Thyroid gland (tissue), 4 donors: ENCODE measurements at regions not wholly inside any gene's neighbourhood (a gene's known extent, or its start where the extent isn't known, plus 50 kb on each side); places are given as distances from the start of the nearest gene placed in this dataset.

Experiments used
- DNase-seq, 2 donors: peaks; one replicate each; pipeline ENCODE4 v3.0.0-alpha.2; 2019
- H3K27ac ChIP-seq, 3 donors: fragments of 200-600 bp; sonication (generic); 1 replicate in 2 of 3; 2 replicates in 1 of 3; pipeline ENCODE4 v1.5.1; 2016 to 2019; ENCODE audit warnings: mild to moderate bottlenecking in 1 of 3, moderate library complexity in 1 of 3
- H3K27me3 ChIP-seq: fragments of 200-600 bp; sonication (generic); one replicate; pipeline ENCODE4 v1.5.1; 2019
- H3K36me3 ChIP-seq, 2 donors: fragments of 200-600 bp; sonication (generic); one replicate each; pipeline ENCODE4 v1.5.1; 2016 to 2019
- H3K4me1 ChIP-seq, 2 donors: fragments of 200-600 bp; sonication (generic); one replicate each; pipeline ENCODE4 v1.5.1; 2017 to 2019
- H3K4me3 ChIP-seq, 3 donors: fragments of 200-600 bp; sonication (generic); replicated peaks in 1 of 3; 1 replicate in 2 of 3; 2 replicates in 1 of 3; pipeline ENCODE4 v1.5.1; 2016; ENCODE audit warnings: mild to moderate bottlenecking in 1 of 3
- H3K9me3 ChIP-seq: fragments of 200-600 bp; sonication (generic); one replicate; pipeline ENCODE4 v1.5.1; 2017
- POLR2A ChIP-seq, 2 donors: fragments of 450-650 bp; IDR thresholded peaks; one replicate each; pipeline ENCODE4 v1.6.1; 2017; ENCODE audit warnings: antibody characterized with exemption in 2 of 2, mild to moderate bottlenecking in 2 of 2, moderate library complexity in 1 of 2
- WGBS, 2 donors: methylation state at CpG; one replicate each; pipeline ENCODE4 v1.1.5; 2017; 5-methylcytosine and 5-hydroxymethylcytosine counted together
- intact Hi-C: fragments of 100-400 bp; cut with DNase I; formaldehyde crosslinking; loops from one replicate; pipeline ENCODE4 v1.15.1; 2023
- TF ChIP-seq, protein P1 (sequence below), 6 experiments: fragments of 200-600 bp in 3 of 6; fragments of 450-650 bp in 3 of 6; sonication (generic) in 3 of 6; IDR thresholded peaks; one replicate each; pipeline ENCODE4 v1.5.1; 2016 to 2019; ENCODE audit warnings: antibody characterized with exemption in 6 of 6, mild to moderate bottlenecking in 2 of 6, inconsistent platforms in 1 of 6, moderate library complexity in 1 of 6

- H3K4me1 ChIP-seq: no peaks in the 10 kb centered on the region
- no peaks in the 10 kb centered on the region for H3K27me3 ChIP-seq
- 79 to 89% methylated on average over 3 of the region's 3 CpGs for WGBS, 2 donors
- H3K4me3 ChIP-seq: no peak overlapping the region
- H3K27ac ChIP-seq: no peak overlapping the region
- intact Hi-C loops: no loop called here
- TF ChIP-seq, protein P1, sequence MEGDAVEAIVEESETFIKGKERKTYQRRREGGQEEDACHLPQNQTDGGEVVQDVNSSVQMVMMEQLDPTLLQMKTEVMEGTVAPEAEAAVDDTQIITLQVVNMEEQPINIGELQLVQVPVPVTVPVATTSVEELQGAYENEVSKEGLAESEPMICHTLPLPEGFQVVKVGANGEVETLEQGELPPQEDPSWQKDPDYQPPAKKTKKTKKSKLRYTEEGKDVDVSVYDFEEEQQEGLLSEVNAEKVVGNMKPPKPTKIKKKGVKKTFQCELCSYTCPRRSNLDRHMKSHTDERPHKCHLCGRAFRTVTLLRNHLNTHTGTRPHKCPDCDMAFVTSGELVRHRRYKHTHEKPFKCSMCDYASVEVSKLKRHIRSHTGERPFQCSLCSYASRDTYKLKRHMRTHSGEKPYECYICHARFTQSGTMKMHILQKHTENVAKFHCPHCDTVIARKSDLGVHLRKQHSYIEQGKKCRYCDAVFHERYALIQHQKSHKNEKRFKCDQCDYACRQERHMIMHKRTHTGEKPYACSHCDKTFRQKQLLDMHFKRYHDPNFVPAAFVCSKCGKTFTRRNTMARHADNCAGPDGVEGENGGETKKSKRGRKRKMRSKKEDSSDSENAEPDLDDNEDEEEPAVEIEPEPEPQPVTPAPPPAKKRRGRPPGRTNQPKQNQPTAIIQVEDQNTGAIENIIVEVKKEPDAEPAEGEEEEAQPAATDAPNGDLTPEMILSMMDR (IDR thresholded peaks at IDR 0.05): no peak
- TF ChIP-seq POLR2A (IDR thresholded peaks at IDR 0.05): no peak
- no peak for DNase-seq
- H3K9me3 ChIP-seq: no peaks in the 10 kb centered on the region
- no peaks in the 10 kb centered on the region for H3K36me3 ChIP-seq
Observed at GRCh38 chr7:41633690-41634089, 69.2 kb downstream of the INHBA start.

GRCh38 chr7:41630741-41631140 is 72.1 kb downstream of the INHBA start:
- Histone ChIP-seq H3K4me3 (no peak overlapping the region), H3K9me3 (no peaks in the 10 kb centered on the region), H3K4me1 (no peaks in the 10 kb centered on the region), H3K27ac (no peak overlapping the region), H3K36me3 (no peaks in the 10 kb centered on the region), H3K27me3 (no peaks in the 10 kb centered on the region)
- 77% methylated on average over 4 of the region's 4 CpGs for WGBS, 2 donors
- intact Hi-C loops: no loop called here
- no peak for DNase-seq
- TF ChIP-seq POLR2A (IDR thresholded peaks at IDR 0.05): no peak
- TF ChIP-seq, protein P1 (IDR thresholded peaks at IDR 0.05): no peak

DNA sequence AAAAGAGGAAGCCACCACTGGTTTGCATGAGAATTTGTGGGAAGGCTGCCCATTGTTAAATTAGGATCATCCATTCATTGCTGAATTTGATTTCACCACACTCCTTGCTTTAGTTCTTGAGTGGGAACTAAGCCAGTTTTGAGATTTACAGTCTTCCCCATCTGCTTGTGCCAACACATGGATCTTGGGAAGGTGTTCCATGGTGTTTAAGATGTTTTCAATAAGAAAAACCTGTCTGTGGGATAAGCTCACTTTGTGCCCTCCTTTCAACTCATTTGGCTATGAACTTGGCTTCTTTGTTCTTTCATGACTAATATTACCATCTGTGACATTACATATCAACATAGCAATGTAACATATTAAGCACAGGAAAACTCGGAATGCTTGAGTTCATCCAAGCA is 73.2 kb downstream of the INHBA start:
- Histone ChIP-seq H3K27ac (no peak overlapping the region), H3K4me3 (no peak overlapping the region), H3K9me3 (no peaks in the 10 kb centered on the region), H3K36me3 (no peaks in the 10 kb centered on the region), H3K4me1 (no peaks in the 10 kb centered on the region), H3K27me3 (no peaks in the 10 kb centered on the region)
- no peak for DNase-seq
- intact Hi-C loops: no loop called here
- TF ChIP-seq, protein P1 (IDR thresholded peaks at IDR 0.05): no peak
- TF ChIP-seq POLR2A (IDR thresholded peaks at IDR 0.05): no peak
- 77 to 87% methylated on average over 1 of the region's 1 CpG for WGBS, 2 donors

DNA sequence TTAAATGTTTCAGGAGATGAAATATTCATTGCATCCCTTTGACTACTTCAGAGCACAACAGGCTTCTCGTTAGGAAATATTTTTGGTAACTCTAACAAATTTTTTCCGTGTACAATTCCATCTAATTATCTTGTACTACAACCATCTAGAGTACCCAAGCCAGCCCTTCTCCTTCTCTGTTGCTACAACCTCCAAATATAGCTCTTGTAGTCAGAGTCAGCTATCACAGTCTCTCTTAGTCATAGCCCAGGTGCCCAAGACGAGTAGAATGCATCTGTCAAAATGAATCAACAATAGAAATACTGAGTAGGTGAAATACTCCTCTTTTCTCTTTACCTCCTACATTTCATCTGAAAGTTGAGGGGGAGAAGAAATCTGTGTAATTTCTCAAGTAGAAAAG is 74.0 kb downstream of the INHBA start:
- no peaks in the 10 kb centered on the region for H3K9me3 ChIP-seq
- intact Hi-C loops: no loop called here
- TF ChIP-seq POLR2A (IDR thresholded peaks at IDR 0.05): no peak
- TF ChIP-seq, protein P1 (IDR thresholded peaks at IDR 0.05): no peak

GRCh38 chr7:41627645-41628298 is 75.1 kb downstream of the INHBA start:
- 57 to 71% methylated on average over 8 of the region's 8 CpGs for WGBS, 2 donors
- H3K27ac ChIP-seq: no peak overlapping the region

More for the DNA sequence above, 74.0 kb downstream of the INHBA start:
- H3K4me1 ChIP-seq: no peaks in the 10 kb centered on the region
- no peak overlapping the region for H3K27ac ChIP-seq
- no peak overlapping the region for H3K4me3 ChIP-seq
- H3K36me3 ChIP-seq: no peaks in the 10 kb centered on the region
- no peaks in the 10 kb centered on the region for H3K27me3 ChIP-seq
- WGBS, 2 donors: 61% methylated on average over 3 of the region's 3 CpGs
- no peak for DNase-seq

More at GRCh38 chr7:41627645-41628298, 75.1 kb downstream of the INHBA start:
- no peaks in the 10 kb centered on the region for H3K27me3 ChIP-seq
- intact Hi-C loops: no loop called here
- no peak for DNase-seq
- no peak overlapping the region for H3K4me3 ChIP-seq
- H3K9me3 ChIP-seq: no peaks in the 10 kb centered on the region
- TF ChIP-seq, protein P1 (IDR thresholded peaks at IDR 0.05): no peak
- TF ChIP-seq POLR2A (IDR thresholded peaks at IDR 0.05): no peak
- H3K36me3 ChIP-seq: no peaks in the 10 kb centered on the region
- H3K4me1 ChIP-seq: no peaks in the 10 kb centered on the region
